Cardiac septum (tissue), 1 donor: ENCODE measurements at regions not wholly inside any gene's neighbourhood (a gene's known extent, or its start where the extent isn't known, plus 50 kb on each side); places are given as distances from the start of the nearest gene placed in this dataset.
A peak's percentile ranks its signal among the peaks of the same experiment; 100 is the strongest.
"Not testable (repeated sequence)": the region's sequence is repeated elsewhere in the genome, so short reads cannot be mapped to it uniquely, and the experiment has no call there.

Experiments
- DNase-seq: peaks from one replicate; pipeline ENCODE4 v3.0.0-alpha.2; 2020; ENCODE audit warnings: low spot score
- intact Hi-C: fragments of 100-400 bp; cut with DNase I; formaldehyde crosslinking; loops from one replicate; pipeline ENCODE4 v1.14.0; 2022
- donor health status: DM: no; HTN: no; CAD: no.

GRCh38 chr1:223012176-223012788, 130.8 kb downstream of the TLR5 start:
- intact Hi-C loops, result no loop called here
- no peak for DNase-seq

GRCh38 chr1:223012938-223013337, 130.1 kb downstream of the TLR5 start:
- intact Hi-C loops, result no loop called here
- no peak for DNase-seq

GRCh38 chr1:223014142-223014873, 128.7 kb downstream of the TLR5 start:
- intact Hi-C loops, result no loop called here
- no peak for DNase-seq

GRCh38 chr1:223016381-223016780, 126.7 kb downstream of the TLR5 start:
- intact Hi-C loops, result no loop called here
- no peak for DNase-seq

- DNase-seq, result no peak
- intact Hi-C loops, result no loop called here
Measured at GRCh38 chr1:223016890-223017289, 126.2 kb downstream of the TLR5 start.

- intact Hi-C loops, result no loop called here
- DNase-seq, result no peak
Measured at GRCh38 chr1:223017291-223017690, 125.8 kb downstream of the TLR5 start.

- intact Hi-C loops, result no loop called here
Measured at GRCh38 chr1:223018534-223018933, 124.5 kb downstream of the TLR5 start.

GRCh38 chr1:223019256-223019655, 123.8 kb downstream of the TLR5 start:
- intact Hi-C loops, result no loop called here
- DNase-seq, result no peak

More at GRCh38 chr1:223018534-223018933, 124.5 kb downstream of the TLR5 start:
- DNase-seq, result no peak

- no peak for DNase-seq
- intact Hi-C loops, result loop anchor here (5.0 kb wide), 1 partner anchor 88 kb away; no protein-coding TSS in a partner anchor
Measured at GRCh38 chr1:223020770-223021169, 122.3 kb downstream of the TLR5 start.

- intact Hi-C loops, result loop anchor here (5.0 kb wide), 1 partner anchor 91 kb away; no protein-coding TSS in a partner anchor
- no peak for DNase-seq
Measured at GRCh38 chr1:223022641-223023473, 120.2 kb downstream of the TLR5 start.

GRCh38 chr1:223023863-223024262, 119.2 kb downstream of the TLR5 start:
- intact Hi-C loops, result loop anchor here (5.0 kb wide), 1 partner anchor 92 kb away; no protein-coding TSS in a partner anchor
- DNase-seq, result no peak

- not testable (repeated sequence) for DNase-seq
- intact Hi-C loops, result loop anchor here (5.0 kb wide), 1 partner anchor 92 kb away; no protein-coding TSS in a partner anchor
Measured at GRCh38 chr1:223024486-223024885, 118.6 kb downstream of the TLR5 start.

- intact Hi-C loops, DNase-seq: not testable (repeated sequence)
Measured at GRCh38 chr1:223025190-223025734, 117.8 kb downstream of the TLR5 start.

- DNase-seq, intact Hi-C loops: not testable (repeated sequence)
Measured at GRCh38 chr1:223026639-223027038, 116.4 kb downstream of the TLR5 start.

GRCh38 chr1:223029985-223030769, 112.9 kb downstream of the TLR5 start:
- DNase-seq, result peak; percentile 35
- intact Hi-C loops, result loop anchor here (5.0 to 10.0 kb wide), 2 partner anchors 47 to 95 kb away; no protein-coding TSS in a partner anchor

- DNase-seq, result peak; percentile 29
- intact Hi-C loops, result loop anchor here (5.0 to 10.0 kb wide), 2 partner anchors 46 to 94 kb away; no protein-coding TSS in a partner anchor
Measured at GRCh38 chr1:223030871-223031400, 112.1 kb downstream of the TLR5 start.

- intact Hi-C loops, result loop anchor here (5.0 to 10.0 kb wide), 2 partner anchors 45 to 93 kb away; no protein-coding TSS in a partner anchor
- peak; percentile 81 for DNase-seq
Measured at GRCh38 chr1:223031733-223032601, 111.1 kb downstream of the TLR5 start.
